RWPE1 (cell line): ENCODE measurements at regions not wholly inside any gene's neighbourhood (a gene's known extent, or its start where the extent isn't known, plus 50 kb on each side); places are given as distances from the start of the nearest gene placed in this dataset.
A peak's percentile ranks its signal among the peaks of the same experiment; 100 is the strongest.

Experiments used
- CTCF ChIA-PET: fragments of 350-600 bp; sonication (Branson Sonifier 250); formaldehyde crosslinking; extraction: SDS; loops from one replicate; lab custom pipeline; 2021; lab: Yijun Ruan, JAX
- POLR2A ChIA-PET: fragments of 400-600 bp; formaldehyde crosslinking; extraction: SDS; loops from one replicate; lab custom pipeline; 2020; ENCODE audit warnings: antibody characterized with exemption; ENCODE audit not compliant: low non-redundant PET; lab: Yijun Ruan, JAX
- DNase-seq: peaks from one replicate; pipeline ENCODE4 v3.0.0; 2012; ENCODE audit warnings: low spot score
- H3K27ac ChIP-seq: fragments of 450-650 bp; 2 replicates; pipeline ENCODE4 v1.5.1; 2017
- TF ChIP-seq, protein P1 (sequence below): fragments of 450-650 bp; conservative IDR thresholded peaks from 2 replicates; pipeline ENCODE4 v1.5.1; 2017; ENCODE audit warnings: low read depth, mild to moderate bottlenecking

GRCh38 chr4:179858221-179858620 lies 2385.0 kb upstream of the TENM3 start:
- TF ChIP-seq, protein P1, sequence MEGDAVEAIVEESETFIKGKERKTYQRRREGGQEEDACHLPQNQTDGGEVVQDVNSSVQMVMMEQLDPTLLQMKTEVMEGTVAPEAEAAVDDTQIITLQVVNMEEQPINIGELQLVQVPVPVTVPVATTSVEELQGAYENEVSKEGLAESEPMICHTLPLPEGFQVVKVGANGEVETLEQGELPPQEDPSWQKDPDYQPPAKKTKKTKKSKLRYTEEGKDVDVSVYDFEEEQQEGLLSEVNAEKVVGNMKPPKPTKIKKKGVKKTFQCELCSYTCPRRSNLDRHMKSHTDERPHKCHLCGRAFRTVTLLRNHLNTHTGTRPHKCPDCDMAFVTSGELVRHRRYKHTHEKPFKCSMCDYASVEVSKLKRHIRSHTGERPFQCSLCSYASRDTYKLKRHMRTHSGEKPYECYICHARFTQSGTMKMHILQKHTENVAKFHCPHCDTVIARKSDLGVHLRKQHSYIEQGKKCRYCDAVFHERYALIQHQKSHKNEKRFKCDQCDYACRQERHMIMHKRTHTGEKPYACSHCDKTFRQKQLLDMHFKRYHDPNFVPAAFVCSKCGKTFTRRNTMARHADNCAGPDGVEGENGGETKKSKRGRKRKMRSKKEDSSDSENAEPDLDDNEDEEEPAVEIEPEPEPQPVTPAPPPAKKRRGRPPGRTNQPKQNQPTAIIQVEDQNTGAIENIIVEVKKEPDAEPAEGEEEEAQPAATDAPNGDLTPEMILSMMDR = no peak
- ChIA-PET POLR2A (no interaction called here), CTCF (no interaction called here)
- no peak for DNase-seq
- H3K27ac ChIP-seq = no peak overlapping the region

- POLR2A ChIA-PET = interaction anchor here (0.6 kb wide), 1 partner anchor 61 kb away, joined by 13 read pairs; no protein-coding TSS in a partner anchor
- peak; percentile 7 for DNase-seq
- no peak overlapping the region for H3K27ac ChIP-seq
- CTCF ChIA-PET = interaction anchor here (0.7 to 0.8 kb wide), 2 partner anchors 374 to 923 kb away, joined by 3 to 4 read pairs; no protein-coding TSS in a partner anchor
- TF ChIP-seq, protein P1 = peak; percentile 70
These were observed 2375.8 kb upstream of the TENM3 start for GRCh38 chr4:179867300-179867878.

GRCh38 chr4:179871726-179872125 lies 2371.5 kb upstream of the TENM3 start:
- ChIA-PET POLR2A (no interaction called here), CTCF (interaction anchor here (0.7 kb wide), 1 partner anchor 8 kb away, joined by 3 read pairs; no protein-coding TSS in a partner anchor)
- TF ChIP-seq, protein P1 = no peak
- DNase-seq = no peak
- no peak overlapping the region for H3K27ac ChIP-seq

DNA sequence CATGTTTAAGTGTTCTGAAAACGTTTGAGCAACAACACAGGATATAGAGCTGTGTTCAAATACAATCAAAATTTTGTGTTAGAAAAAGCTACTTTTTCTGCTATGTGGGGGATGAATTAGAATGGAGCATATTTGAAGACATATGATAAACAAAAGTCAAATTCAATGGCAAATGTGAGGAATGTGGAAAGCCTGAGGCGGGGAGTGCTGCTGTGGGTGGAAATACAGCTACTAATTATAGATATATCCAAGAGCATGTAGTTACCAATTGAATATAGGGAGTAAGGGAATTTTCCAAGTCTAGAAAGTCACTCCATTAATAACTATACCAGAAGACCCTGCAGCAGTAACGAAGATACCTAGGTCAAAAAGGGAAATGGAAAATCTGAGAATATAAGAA lies 2370.4 kb upstream of the TENM3 start:
- DNase-seq = no peak
- no peak overlapping the region for H3K27ac ChIP-seq
- TF ChIP-seq, protein P1 = no peak
- ChIA-PET CTCF (no interaction called here), POLR2A (no interaction called here)

DNA sequence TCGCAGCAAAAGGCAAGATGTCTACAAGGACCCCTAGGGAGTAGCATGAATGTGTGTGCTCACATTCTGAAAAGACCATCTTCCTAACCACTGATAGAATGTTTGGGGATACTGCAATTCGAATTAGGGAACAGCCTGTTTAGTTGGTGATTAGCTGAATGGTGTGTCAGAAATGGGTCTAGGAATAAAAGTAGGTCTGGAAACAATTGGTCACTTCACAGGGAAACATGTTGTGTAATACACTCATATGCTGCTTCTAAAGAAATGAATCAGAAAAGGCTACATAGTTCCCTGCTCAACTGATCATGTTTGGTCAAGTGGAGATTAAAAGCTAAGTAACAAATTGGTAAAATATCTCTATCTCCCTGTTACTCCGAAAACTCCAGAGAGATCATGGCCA lies 2362.4 kb upstream of the TENM3 start:
- H3K27ac ChIP-seq = no peak overlapping the region
- ChIA-PET POLR2A (no interaction called here), CTCF (no interaction called here)
- no peak for DNase-seq
- TF ChIP-seq, protein P1 = no peak

GRCh38 chr4:179894066-179894778 lies 2349.0 kb upstream of the TENM3 start:
- TF ChIP-seq, protein P1 = no peak
- H3K27ac ChIP-seq = no peak overlapping the region
- DNase-seq = no peak
- CTCF ChIA-PET = interaction anchor here (0.8 kb wide), 1 partner anchor 253 kb away, joined by 4 read pairs; no protein-coding TSS in a partner anchor
- POLR2A ChIA-PET = no interaction called here
